IPS DF 6.9 (cell line): ENCODE measurements at regions not wholly inside any gene's neighbourhood (a gene's known extent, or its start where the extent isn't known, plus 50 kb on each side); places are given as distances from the start of the nearest gene placed in this dataset.
"Not testable (repeated sequence)": the region's sequence is repeated elsewhere in the genome, so short reads cannot be mapped to it uniquely, and the experiment has no call there.

Experiments used
- DNase-seq: peaks from one replicate; pipeline ENCODE4 v3.0.0-alpha.2; 2013; ENCODE audit warnings: low read depth, low spot score
- H3K27ac ChIP-seq: one replicate; pipeline ENCODE4 v1.5.1; 2013; ENCODE audit warnings: low read length, control low read depth
- H3K27me3 ChIP-seq: 2 replicates; pipeline ENCODE4 v1.6.1; 2013; ENCODE audit warnings: mild to moderate bottlenecking, low read length; ENCODE audit not compliant: control insufficient read depth, insufficient read depth
- H3K36me3 ChIP-seq: 2 replicates; pipeline ENCODE4 v1.6.1; 2013; ENCODE audit warnings: low read length; ENCODE audit not compliant: control insufficient read depth, insufficient read depth
- H3K4me1 ChIP-seq: 2 replicates; pipeline ENCODE4 v1.6.1; 2013; ENCODE audit warnings: low read length; ENCODE audit not compliant: control insufficient read depth, insufficient read depth
- H3K4me3 ChIP-seq: 2 replicates; pipeline ENCODE4 v1.5.1; 2013; ENCODE audit warnings: mild to moderate bottlenecking, low read length
- H3K9me3 ChIP-seq: 2 replicates; pipeline ENCODE4 v1.6.1; 2013; ENCODE audit warnings: low read length, inconsistent platforms; ENCODE audit not compliant: control insufficient read depth, insufficient read depth
- WGBS: extraction: QIAGEN DNeasy Blood & Tissue Kit; methylation state at CpG from one replicate; pipeline ENCODE4 v1.1.7; 2013; ENCODE audit warnings: mixed read lengths, missing lambda C conversion rate; ENCODE audit not compliant: insufficient read length, insufficient coverage; 5-methylcytosine and 5-hydroxymethylcytosine counted together

- no peaks in the 10 kb centered on the region for H3K27me3 ChIP-seq
- no peak for DNase-seq
- no CpG with 5 or more reads among the region's 5 CpGs for WGBS
- no peak overlapping the region for H3K27ac ChIP-seq
- H3K9me3 ChIP-seq, result no peaks in the 10 kb centered on the region
- H3K4me1 ChIP-seq, result no peaks in the 10 kb centered on the region
- H3K4me3 ChIP-seq, result no peak overlapping the region
- no peaks in the 10 kb centered on the region for H3K36me3 ChIP-seq
Measured at GRCh38 chr5:57929271-57929670, 446.7 kb upstream of the ACTBL2 start.

DNA sequence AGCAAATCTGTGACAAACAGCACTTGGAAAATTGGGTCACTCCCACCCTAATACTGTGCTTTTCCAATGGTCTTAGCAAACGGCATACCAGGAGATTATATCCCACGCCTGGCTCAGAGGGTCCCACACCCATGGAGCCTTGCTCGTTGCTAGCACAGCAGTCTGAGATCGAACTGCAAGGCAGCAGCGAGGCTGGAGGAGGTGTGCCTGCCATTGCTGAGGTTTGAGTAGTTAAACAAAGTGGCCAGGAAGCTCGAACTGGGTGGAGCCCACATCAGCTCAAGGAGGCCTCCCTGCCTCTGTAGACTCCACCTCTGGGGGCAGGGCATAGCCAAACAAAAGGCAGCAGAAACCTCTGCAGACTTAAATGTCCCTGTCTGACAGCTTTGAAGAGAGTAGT is 440.5 kb upstream of the ACTBL2 start:
- not testable (repeated sequence) for H3K27me3 ChIP-seq, H3K36me3 ChIP-seq, H3K27ac ChIP-seq, H3K4me3 ChIP-seq, H3K9me3 ChIP-seq, H3K4me1 ChIP-seq, DNase-seq
- WGBS, result no CpG with 5 or more reads among the region's 6 CpGs

DNA sequence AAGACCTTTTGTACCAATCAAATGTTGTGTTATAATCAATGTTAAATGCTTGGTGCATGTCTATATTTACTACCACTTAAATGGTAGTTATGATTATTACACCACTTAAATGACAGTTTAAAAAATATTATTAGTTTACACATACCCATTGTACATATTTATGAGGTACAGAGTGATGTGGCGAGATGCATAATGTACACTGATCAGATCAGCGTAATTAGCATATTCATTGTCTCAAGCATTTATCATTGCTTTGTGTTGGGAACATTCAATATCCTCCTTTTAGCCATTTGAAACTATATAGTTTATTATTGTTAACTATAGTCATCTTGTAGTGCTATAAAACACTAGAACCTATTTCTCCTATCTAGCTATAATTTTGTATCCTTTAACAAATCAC is 434.4 kb upstream of the ACTBL2 start:
- Histone ChIP-seq H3K4me3 (no peak overlapping the region), H3K36me3 (no peaks in the 10 kb centered on the region), H3K9me3 (no peaks in the 10 kb centered on the region), H3K27me3 (no peaks in the 10 kb centered on the region), H3K27ac (no peak overlapping the region), H3K4me1 (no peaks in the 10 kb centered on the region)
- DNase-seq, result no peak
- WGBS, result no CpG with 5 or more reads among the region's 2 CpGs

- Histone ChIP-seq H3K27me3 (no peaks in the 10 kb centered on the region), H3K4me3 (no peak overlapping the region), H3K4me1 (no peaks in the 10 kb centered on the region), H3K36me3 (no peaks in the 10 kb centered on the region), H3K9me3 (no peaks in the 10 kb centered on the region), H3K27ac (no peak overlapping the region)
- no CpG with 5 or more reads among the region's 3 CpGs for WGBS
- DNase-seq, result no peak
Measured at GRCh38 chr5:57915536-57915935, 432.9 kb upstream of the ACTBL2 start.

GRCh38 chr5:57911438-57911837 is 428.8 kb upstream of the ACTBL2 start:
- WGBS, result no CpG with 5 or more reads among the region's 2 CpGs
- no peaks in the 10 kb centered on the region for H3K36me3 ChIP-seq

DNA sequence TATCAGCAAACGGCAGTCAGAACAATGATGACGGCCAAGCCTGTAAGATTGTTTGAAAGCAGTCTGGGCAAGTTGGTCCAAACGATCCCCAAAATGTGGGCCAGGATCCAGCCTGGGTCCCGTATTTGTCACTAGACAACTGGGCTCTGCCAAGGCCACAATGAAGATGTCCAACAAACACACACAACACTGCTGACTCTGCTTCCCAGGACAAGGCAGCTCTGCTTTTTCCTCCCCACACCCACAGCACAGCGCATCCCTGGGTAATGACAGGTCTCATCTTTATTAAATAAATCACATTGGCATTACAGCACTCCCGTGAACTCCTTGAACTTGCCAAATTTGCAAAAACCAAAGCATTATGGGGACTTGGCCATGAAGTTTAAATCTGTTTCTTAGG is 424.1 kb upstream of the ACTBL2 start:
- Histone ChIP-seq H3K4me1 (0 out of 2 replicates have a peak, but pooled peaks cover 1% of the 10 kb centered on the region), H3K9me3 (no peaks in the 10 kb centered on the region), H3K36me3 (no peaks in the 10 kb centered on the region), H3K27ac (no peak overlapping the region), H3K4me3 (no peak overlapping the region), H3K27me3 (no peaks in the 10 kb centered on the region)
- WGBS, result no CpG with 5 or more reads among the region's 6 CpGs
- DNase-seq, result no peak

More at GRCh38 chr5:57911438-57911837, 428.8 kb upstream of the ACTBL2 start:
- no peak overlapping the region for H3K4me3 ChIP-seq
- no peak overlapping the region for H3K27ac ChIP-seq
- H3K27me3 ChIP-seq, result no peaks in the 10 kb centered on the region
- no peak for DNase-seq
- no peaks in the 10 kb centered on the region for H3K9me3 ChIP-seq
- H3K4me1 ChIP-seq, result 0 out of 2 replicates have a peak, but pooled peaks cover 1% of the 10 kb centered on the region

DNA sequence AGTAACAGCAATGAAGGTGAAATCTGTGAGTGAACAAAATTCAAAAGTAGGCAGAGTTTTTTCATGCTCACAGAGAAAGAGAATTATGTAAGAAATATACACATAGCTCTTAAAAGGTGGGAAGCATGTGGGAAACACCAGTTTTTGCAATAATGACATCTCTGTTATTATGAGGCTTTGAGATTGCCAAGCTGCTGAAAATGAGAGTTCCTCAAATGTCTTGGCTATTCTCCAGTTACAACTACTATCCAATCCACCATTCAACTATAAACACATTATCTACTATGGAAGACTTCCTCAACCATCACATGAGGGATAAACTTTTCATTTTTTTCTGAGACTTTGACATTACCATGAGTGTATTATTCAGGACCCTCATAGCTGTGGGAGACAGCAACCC is 420.8 kb upstream of the ACTBL2 start:
- Histone ChIP-seq H3K4me1 (0 out of 2 replicates have a peak, but pooled peaks cover 1% of the 10 kb centered on the region), H3K4me3 (no peak overlapping the region), H3K27ac (no peak overlapping the region), H3K36me3 (no peaks in the 10 kb centered on the region), H3K27me3 (no peaks in the 10 kb centered on the region), H3K9me3 (no peaks in the 10 kb centered on the region)
- no peak for DNase-seq

DNA sequence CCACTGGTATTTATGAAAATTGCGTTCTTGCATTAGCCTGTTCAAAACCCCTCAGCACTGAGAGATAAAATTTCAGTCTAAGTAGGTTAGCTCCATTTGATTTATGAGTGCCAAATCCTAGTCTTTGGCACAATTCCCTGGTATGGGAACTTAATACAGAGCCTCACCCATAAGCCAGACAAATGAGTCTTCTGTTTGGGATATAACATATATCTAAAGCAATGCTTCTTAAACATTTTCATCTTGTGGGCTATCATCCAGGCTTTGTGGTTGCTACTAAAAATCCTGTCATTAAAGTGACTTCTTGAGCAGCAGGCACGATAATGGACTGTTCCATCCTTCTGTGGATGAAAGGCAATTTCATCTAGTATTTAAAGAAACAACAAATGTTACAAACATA is 419.5 kb upstream of the ACTBL2 start:
- Histone ChIP-seq H3K4me1 (0 out of 2 replicates have a peak, but pooled peaks cover 1% of the 10 kb centered on the region), H3K27ac (no peak overlapping the region), H3K9me3 (no peaks in the 10 kb centered on the region), H3K36me3 (no peaks in the 10 kb centered on the region), H3K4me3 (no peak overlapping the region), H3K27me3 (no peaks in the 10 kb centered on the region)
- no CpG with 5 or more reads among the region's 2 CpGs for WGBS
- DNase-seq, result no peak

DNA sequence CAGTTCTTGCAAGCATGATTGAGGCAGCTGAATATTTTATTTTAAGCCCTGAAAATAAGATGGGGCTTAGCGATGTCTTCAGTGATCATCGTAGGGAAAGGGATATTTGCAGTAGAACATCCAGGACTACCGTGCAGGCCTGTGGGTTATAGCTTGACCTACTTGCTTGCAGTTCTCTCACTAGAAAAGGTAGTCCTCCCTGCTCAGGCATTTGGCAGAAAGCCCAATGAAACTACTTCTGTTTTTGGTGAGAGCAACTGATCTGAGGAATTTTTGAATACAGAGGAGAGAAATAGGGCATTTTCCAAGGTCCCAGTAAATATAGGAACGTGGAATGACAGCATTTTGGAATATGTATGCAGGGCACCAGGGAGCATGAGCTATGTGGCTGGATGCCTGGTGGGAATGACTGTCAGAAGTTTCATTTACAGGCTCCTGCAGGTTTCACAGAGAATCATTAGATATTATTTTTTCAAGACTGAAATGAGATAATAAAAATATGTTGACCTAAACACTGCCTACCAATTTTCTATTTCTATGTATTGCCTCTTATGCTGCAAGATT is 417.9 kb upstream of the ACTBL2 start:
- H3K9me3 ChIP-seq, result no peaks in the 10 kb centered on the region
- no peaks in the 10 kb centered on the region for H3K36me3 ChIP-seq
- DNase-seq, result no peak
- H3K4me1 ChIP-seq, result no peaks in the 10 kb centered on the region
- no peak overlapping the region for H3K4me3 ChIP-seq
- no peaks in the 10 kb centered on the region for H3K27me3 ChIP-seq
- no peak overlapping the region for H3K27ac ChIP-seq
- no CpG with 5 or more reads among the region's 4 CpGs for whole genome bisulfite sequencing

GRCh38 chr5:57896576-57896975 is 414.0 kb upstream of the ACTBL2 start:
- no peak for DNase-seq
- H3K36me3 ChIP-seq, result no peaks in the 10 kb centered on the region
- H3K27me3 ChIP-seq, result no peaks in the 10 kb centered on the region
- H3K4me1 ChIP-seq, result no peaks in the 10 kb centered on the region; the same call in 1 of the 2 replicates
- no peak overlapping the region for H3K27ac ChIP-seq
- H3K9me3 ChIP-seq, result no peaks in the 10 kb centered on the region
- H3K4me3 ChIP-seq, result no peak overlapping the region

DNA sequence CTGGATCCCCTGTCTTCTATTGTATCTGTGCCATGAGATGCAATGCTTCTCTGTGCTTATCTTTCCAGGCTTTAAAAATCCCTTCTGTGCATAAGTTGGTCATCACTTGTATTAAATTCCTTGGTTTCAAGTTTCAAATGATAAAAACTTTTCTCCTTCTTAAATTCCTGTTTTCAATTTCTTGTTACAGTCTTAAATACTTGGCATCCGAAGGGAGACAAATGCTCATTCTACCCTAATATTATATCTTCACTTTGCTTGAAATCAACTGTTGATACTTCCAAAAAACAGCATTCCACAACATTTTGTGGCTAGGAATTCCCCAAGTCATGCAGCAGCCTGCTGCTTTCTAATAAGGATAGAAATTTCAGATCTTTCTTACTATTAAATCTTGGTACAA is 413.2 kb upstream of the ACTBL2 start:
- no peaks in the 10 kb centered on the region for H3K36me3 ChIP-seq
- no peaks in the 10 kb centered on the region for H3K27me3 ChIP-seq
- DNase-seq, result no peak
- no peaks in the 10 kb centered on the region for H3K9me3 ChIP-seq
- no CpG with 5 or more reads among the region's 1 CpG for WGBS
- no peaks in the 10 kb centered on the region; the same call in 1 of the 2 replicates for H3K4me1 ChIP-seq
- no peak overlapping the region for H3K4me3 ChIP-seq
- H3K27ac ChIP-seq, result no peak overlapping the region
